IMR-90 (cell line): ENCODE measurements at regions not wholly inside any gene's neighbourhood (a gene's known extent, or its start where the extent isn't known, plus 50 kb on each side); places are given as distances from the start of the nearest gene placed in this dataset.

Source experiments
- BHLHE40 ChIP-seq: fragments of 150-350 bp; IDR thresholded peaks from 2 replicates; pipeline ENCODE4 v1.6.1; 2016; ENCODE audit warnings: mild to moderate bottlenecking, low read depth, low read length
- CEBPB ChIP-seq: IDR thresholded peaks from 2 replicates; pipeline ENCODE4 v1.6.1; 2012; ENCODE audit warnings: low read depth, low read length, improper control_type of control experiment
- CHD1 ChIP-seq: IDR thresholded peaks from 2 replicates; pipeline ENCODE4 v1.6.1; 2012; ENCODE audit warnings: low read depth, low read length, improper control_type of control experiment
- MAZ ChIP-seq: IDR thresholded peaks from 2 replicates; pipeline ENCODE4 v1.6.1; 2012; ENCODE audit warnings: low read depth, mild to moderate bottlenecking, low read length, improper control_type of control experiment, moderate library complexity, borderline replicate concordance
- POLR2A ChIP-seq: IDR thresholded peaks from 2 replicates; pipeline ENCODE4 v1.6.1; 2012; ENCODE audit warnings: mild to moderate bottlenecking, low read depth, low read length
- RAD21 ChIP-seq: IDR thresholded peaks from 2 replicates; pipeline ENCODE4 v1.6.1; 2012; ENCODE audit warnings: low read length, improper control_type of control experiment
- RCOR1 ChIP-seq: IDR thresholded peaks from 2 replicates; pipeline ENCODE4 v1.6.1; 2012; ENCODE audit warnings: mild to moderate bottlenecking, low read length, improper control_type of control experiment; ENCODE audit not compliant: insufficient replicate concordance
- RFX5 ChIP-seq: IDR thresholded peaks from 2 replicates; pipeline ENCODE4 v1.8.0; 2012; ENCODE audit warnings: low read depth, mild to moderate bottlenecking, low read length, moderate library complexity
- SMC3 ChIP-seq: fragments of 150-350 bp; IDR thresholded peaks from 2 replicates; pipeline ENCODE4 v1.6.1; 2016; ENCODE audit warnings: low read depth, mild to moderate bottlenecking, antibody characterized with exemption, low read length, moderate library complexity
- TF ChIP-seq, protein P1 (sequence below): conservative IDR thresholded peaks from 2 replicates; pipeline ENCODE4 v1.5.1; 2012; ENCODE audit warnings: mild to moderate bottlenecking, low read depth, low read length, improper control_type of control experiment
- TF ChIP-seq, protein P2 (sequence below): fragments of 150-350 bp; IDR thresholded peaks from 2 replicates; pipeline ENCODE4 v1.6.1; 2016; ENCODE audit warnings: low read depth, mild to moderate bottlenecking, low read length, moderate library complexity, borderline replicate concordance
- TF ChIP-seq, protein P3 (sequence below): fragments of 150-350 bp; IDR thresholded peaks from 2 replicates; pipeline ENCODE4 v1.6.1; 2017; ENCODE audit warnings: mild to moderate bottlenecking, antibody characterized with exemption, low read length, low read depth

DNA sequence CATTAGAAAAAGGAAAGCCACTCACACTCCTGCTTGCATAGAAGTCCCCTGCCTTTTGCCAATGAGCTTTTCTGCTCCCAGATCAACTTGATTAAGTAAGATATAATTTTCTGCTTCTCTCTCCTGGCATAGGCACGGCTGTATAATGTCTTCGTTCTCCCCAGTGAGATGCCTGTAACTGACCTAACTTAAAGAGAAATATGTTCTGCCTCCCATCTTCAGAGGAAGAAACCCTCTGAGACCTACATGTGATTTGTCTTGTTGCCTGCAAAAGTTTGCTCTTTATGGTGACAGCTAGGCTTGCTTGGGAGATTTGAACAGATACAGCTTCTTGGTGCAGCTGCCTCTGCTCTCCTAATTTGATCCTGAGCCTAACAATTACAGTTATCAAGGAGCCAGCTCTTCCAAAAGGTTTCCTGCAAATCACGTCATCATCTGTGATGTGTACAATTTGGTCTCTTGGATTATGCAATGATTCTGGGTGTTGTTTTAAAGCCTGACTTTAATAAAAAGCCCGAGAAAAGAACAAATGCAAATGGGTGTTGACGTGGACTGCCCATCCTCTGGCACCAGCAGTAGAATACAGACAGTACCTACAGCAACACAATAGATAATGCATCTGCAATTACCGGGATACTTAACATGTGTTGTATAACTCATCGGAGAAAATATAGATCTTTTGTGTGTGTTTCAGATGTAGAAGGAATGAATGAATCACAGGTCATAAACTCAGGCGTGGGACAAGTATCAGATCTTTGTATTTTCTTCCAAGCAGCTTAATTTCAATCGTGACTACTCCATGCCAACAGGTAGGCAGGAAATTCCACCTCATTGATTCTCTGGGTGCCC, 76.2 kb upstream of the KAZN start:
- TF ChIP-seq, protein P1, sequence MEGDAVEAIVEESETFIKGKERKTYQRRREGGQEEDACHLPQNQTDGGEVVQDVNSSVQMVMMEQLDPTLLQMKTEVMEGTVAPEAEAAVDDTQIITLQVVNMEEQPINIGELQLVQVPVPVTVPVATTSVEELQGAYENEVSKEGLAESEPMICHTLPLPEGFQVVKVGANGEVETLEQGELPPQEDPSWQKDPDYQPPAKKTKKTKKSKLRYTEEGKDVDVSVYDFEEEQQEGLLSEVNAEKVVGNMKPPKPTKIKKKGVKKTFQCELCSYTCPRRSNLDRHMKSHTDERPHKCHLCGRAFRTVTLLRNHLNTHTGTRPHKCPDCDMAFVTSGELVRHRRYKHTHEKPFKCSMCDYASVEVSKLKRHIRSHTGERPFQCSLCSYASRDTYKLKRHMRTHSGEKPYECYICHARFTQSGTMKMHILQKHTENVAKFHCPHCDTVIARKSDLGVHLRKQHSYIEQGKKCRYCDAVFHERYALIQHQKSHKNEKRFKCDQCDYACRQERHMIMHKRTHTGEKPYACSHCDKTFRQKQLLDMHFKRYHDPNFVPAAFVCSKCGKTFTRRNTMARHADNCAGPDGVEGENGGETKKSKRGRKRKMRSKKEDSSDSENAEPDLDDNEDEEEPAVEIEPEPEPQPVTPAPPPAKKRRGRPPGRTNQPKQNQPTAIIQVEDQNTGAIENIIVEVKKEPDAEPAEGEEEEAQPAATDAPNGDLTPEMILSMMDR, result no peak
- no peak for TF ChIP-seq POLR2A
- TF ChIP-seq, protein P2, sequence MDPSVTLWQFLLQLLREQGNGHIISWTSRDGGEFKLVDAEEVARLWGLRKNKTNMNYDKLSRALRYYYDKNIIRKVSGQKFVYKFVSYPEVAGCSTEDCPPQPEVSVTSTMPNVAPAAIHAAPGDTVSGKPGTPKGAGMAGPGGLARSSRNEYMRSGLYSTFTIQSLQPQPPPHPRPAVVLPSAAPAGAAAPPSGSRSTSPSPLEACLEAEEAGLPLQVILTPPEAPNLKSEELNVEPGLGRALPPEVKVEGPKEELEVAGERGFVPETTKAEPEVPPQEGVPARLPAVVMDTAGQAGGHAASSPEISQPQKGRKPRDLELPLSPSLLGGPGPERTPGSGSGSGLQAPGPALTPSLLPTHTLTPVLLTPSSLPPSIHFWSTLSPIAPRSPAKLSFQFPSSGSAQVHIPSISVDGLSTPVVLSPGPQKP, result no peak
- TF ChIP-seq BHLHE40, result no peak
- TF ChIP-seq CEBPB, result peak; percentile 69
- no peak for TF ChIP-seq CHD1
- no peak for TF ChIP-seq RFX5
- no peak for TF ChIP-seq RCOR1
- no peak for TF ChIP-seq RAD21
- TF ChIP-seq, protein P3, sequence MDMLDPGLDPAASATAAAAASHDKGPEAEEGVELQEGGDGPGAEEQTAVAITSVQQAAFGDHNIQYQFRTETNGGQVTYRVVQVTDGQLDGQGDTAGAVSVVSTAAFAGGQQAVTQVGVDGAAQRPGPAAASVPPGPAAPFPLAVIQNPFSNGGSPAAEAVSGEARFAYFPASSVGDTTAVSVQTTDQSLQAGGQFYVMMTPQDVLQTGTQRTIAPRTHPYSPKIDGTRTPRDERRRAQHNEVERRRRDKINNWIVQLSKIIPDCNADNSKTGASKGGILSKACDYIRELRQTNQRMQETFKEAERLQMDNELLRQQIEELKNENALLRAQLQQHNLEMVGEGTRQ, result no peak
- no peak for TF ChIP-seq MAZ
- no peak for TF ChIP-seq SMC3
